Stimulated activated CD4-positive, alpha-beta T cell treated with anti-CD3 and anti-CD28 coated beads, TNF-alpha, amount 100 ng/mL, for 1 hour (primary cell): ENCODE measurements at regions not wholly inside any gene's neighbourhood (a gene's known extent, or its start where the extent isn't known, plus 50 kb on each side); places are given as distances from the start of the nearest gene placed in this dataset.
"Not testable (repeated sequence)": the region's sequence is repeated elsewhere in the genome, so short reads cannot be mapped to it uniquely, and the experiment has no call there.

Experiments
- DNase-seq, 3 donors: peaks; one replicate each; pipeline ENCODE4 v3.0.0-alpha.2; 2020; ENCODE audit warnings: low read depth in 3 of 3, low spot score in 1 of 3

GRCh38 chr7:65317372-65317771 lies 56.3 kb upstream of the ZNF92 start:
- no peak for DNase-seq

- DNase-seq = no peak
These were observed 62.9 kb upstream of the ZNF92 start for GRCh38 chr7:65310761-65311160.

GRCh38 chr7:65308300-65308678 lies 65.4 kb upstream of the ZNF92 start:
- no peak for DNase-seq

GRCh38 chr7:65307651-65308299 lies 65.9 kb upstream of the ZNF92 start:
- peak in 2 of 3 donors; percentile 9 to 16 for DNase-seq

GRCh38 chr7:65304175-65304574 lies 69.5 kb upstream of the ZNF92 start:
- no peak for DNase-seq

- DNase-seq = no peak
These were observed 70.8 kb upstream of the ZNF92 start for GRCh38 chr7:65302883-65303282.

GRCh38 chr7:65301007-65301406 lies 72.6 kb upstream of the ZNF92 start:
- DNase-seq = no peak

- DNase-seq = no peak
These were observed 78.2 kb upstream of the ZNF92 start for GRCh38 chr7:65295409-65295808.

- DNase-seq = not testable (repeated sequence)
These were observed 83.3 kb upstream of the ZNF92 start for GRCh38 chr7:65290340-65290739.

GRCh38 chr7:65287023-65287422 lies 86.6 kb upstream of the ZNF92 start:
- no peak for DNase-seq

- no peak for DNase-seq
These were observed 87.5 kb upstream of the ZNF92 start for GRCh38 chr7:65285906-65286864.

GRCh38 chr7:65285241-65285640 lies 88.4 kb upstream of the ZNF92 start:
- not testable (repeated sequence) for DNase-seq

- DNase-seq = no peak
These were observed 93.9 kb upstream of the ZNF92 start for GRCh38 chr7:65279795-65280194.

- no peak for DNase-seq
These were observed 96.8 kb upstream of the ZNF92 start for GRCh38 chr7:65276822-65277221.

GRCh38 chr7:65271502-65271901 lies 102.2 kb upstream of the ZNF92 start:
- not testable (repeated sequence) for DNase-seq

GRCh38 chr7:65269150-65269856 lies 104.4 kb upstream of the ZNF92 start:
- DNase-seq = peak in 1 of 3 donors; percentile 6

GRCh38 chr7:65268782-65269149 lies 104.9 kb upstream of the ZNF92 start:
- DNase-seq = no peak

GRCh38 chr7:65265933-65266519 lies 107.6 kb upstream of the ZNF92 start:
- no peak for DNase-seq

GRCh38 chr7:65264258-65264657 lies 109.4 kb upstream of the ZNF92 start:
- no peak for DNase-seq

GRCh38 chr7:65260673-65261072 lies 113.0 kb upstream of the ZNF92 start:
- not testable (repeated sequence) for DNase-seq

GRCh38 chr7:65259864-65260525 lies 113.7 kb upstream of the ZNF92 start:
- DNase-seq = not testable (repeated sequence)
